BE2C (cell line): ENCODE measurements at regions not wholly inside any gene's neighbourhood (a gene's known extent, or its start where the extent isn't known, plus 50 kb on each side); places are given as distances from the start of the nearest gene placed in this dataset.

Source experiments
- DNase-seq: peaks from one replicate; pipeline ENCODE4 v3.0.0-alpha.2; 2020
- H3K27me3 ChIP-seq: fragments of 250-450 bp; sonication (Bioruptor Pico); 2 replicates; pipeline ENCODE4 v1.5.1; 2020; ENCODE audit warnings: mild to moderate bottlenecking
- H3K36me3 ChIP-seq: fragments of 250-450 bp; sonication (Bioruptor Pico); 2 replicates; pipeline ENCODE4 v1.5.1; 2020; ENCODE audit warnings: mild to moderate bottlenecking
- H3K4me1 ChIP-seq: fragments of 250-450 bp; sonication (Bioruptor Pico); 2 replicates; pipeline ENCODE4 v1.5.1; 2020
- H3K4me3 ChIP-seq: 2 replicates; pipeline ENCODE4 v1.5.1; 2011; ENCODE audit warnings: low read depth, low read length
- H3K9me3 ChIP-seq: fragments of 250-450 bp; sonication (Bioruptor Pico); 2 replicates; pipeline ENCODE4 v1.5.1; 2020
- TF ChIP-seq, protein P1 (sequence below): IDR thresholded peaks from 2 replicates; pipeline ENCODE4 v1.5.1; 2012; ENCODE audit warnings: mild to moderate bottlenecking, low read depth, low read length

DNA sequence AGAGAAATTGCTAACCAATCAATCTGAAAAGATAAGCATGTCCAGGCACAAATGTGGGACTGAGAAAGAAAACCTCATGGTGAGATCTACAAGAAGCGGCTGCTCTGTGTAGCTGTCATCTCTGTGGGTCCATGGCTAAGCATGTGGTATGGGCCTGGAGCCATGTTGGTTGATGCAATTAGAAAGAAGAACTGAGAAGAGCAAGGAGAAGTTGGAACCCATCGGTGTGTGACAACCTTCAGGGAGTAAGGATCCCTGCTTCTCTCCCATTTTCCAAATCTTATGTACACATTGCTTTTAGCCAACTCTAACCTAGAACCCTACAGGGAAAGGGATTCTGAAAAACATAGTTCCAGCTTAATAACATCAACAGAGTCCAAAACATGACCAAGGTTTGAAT lies 890.2 kb downstream of the FSTL5 start:
- no peak for DNase-seq
- Histone ChIP-seq H3K36me3 (no peaks in the 10 kb centered on the region), H3K27me3 (no peaks in the 10 kb centered on the region), H3K4me3 (no peak overlapping the region), H3K4me1 (no peaks in the 10 kb centered on the region), H3K9me3 (no peaks in the 10 kb centered on the region)
- TF ChIP-seq, protein P1, sequence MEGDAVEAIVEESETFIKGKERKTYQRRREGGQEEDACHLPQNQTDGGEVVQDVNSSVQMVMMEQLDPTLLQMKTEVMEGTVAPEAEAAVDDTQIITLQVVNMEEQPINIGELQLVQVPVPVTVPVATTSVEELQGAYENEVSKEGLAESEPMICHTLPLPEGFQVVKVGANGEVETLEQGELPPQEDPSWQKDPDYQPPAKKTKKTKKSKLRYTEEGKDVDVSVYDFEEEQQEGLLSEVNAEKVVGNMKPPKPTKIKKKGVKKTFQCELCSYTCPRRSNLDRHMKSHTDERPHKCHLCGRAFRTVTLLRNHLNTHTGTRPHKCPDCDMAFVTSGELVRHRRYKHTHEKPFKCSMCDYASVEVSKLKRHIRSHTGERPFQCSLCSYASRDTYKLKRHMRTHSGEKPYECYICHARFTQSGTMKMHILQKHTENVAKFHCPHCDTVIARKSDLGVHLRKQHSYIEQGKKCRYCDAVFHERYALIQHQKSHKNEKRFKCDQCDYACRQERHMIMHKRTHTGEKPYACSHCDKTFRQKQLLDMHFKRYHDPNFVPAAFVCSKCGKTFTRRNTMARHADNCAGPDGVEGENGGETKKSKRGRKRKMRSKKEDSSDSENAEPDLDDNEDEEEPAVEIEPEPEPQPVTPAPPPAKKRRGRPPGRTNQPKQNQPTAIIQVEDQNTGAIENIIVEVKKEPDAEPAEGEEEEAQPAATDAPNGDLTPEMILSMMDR, result no peak

DNA sequence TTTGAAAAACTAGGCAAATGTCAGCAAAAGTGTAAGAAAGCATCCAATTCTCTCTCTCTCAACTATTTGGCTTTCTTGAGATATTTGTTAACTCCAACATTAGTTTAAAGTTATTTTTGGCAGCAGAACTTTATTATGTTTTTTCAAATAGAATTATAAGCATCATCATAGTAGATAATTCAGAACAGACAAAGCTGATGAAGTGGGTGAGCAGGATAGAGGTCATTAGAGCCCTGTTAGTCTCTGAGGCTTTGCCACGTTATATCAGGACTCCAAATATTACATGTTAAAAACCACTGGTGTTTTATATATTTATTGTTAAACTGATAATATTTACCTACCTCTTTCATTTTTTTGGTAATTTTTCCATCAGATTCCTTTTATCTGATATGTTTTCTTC lies 903.0 kb downstream of the FSTL5 start:
- TF ChIP-seq, protein P1, result no peak
- Histone ChIP-seq H3K4me3 (no peak overlapping the region), H3K4me1 (no peaks in the 10 kb centered on the region; the same call in 1 of the 2 replicates), H3K36me3 (no peaks in the 10 kb centered on the region), H3K27me3 (no peaks in the 10 kb centered on the region), H3K9me3 (peaks cover 4% of the 10 kb centered on the region)
- no peak for DNase-seq

DNA sequence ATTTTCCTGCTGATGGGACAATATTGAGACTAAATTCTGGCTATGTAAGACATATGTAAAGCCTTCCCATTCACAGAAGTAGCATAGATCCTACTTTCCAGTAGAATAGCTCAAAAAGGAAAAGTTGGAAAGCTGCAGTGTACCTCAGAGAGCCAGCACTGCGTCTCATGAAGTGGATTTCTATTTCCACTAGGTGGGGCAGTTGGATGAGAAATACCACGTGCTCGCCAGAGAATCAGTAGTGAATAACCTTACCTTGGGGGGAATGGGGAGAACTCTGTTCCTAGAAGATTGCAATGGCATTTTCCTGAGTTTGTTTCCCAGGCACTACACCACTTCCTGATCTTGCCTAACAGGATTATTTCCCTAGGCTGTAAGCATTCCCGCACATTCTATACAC lies 907.1 kb downstream of the FSTL5 start:
- H3K4me1 ChIP-seq, result no peaks in the 10 kb centered on the region; the same call in none of the 2 replicates
- no peaks in the 10 kb centered on the region for H3K27me3 ChIP-seq
- H3K4me3 ChIP-seq, result no peak overlapping the region
- H3K36me3 ChIP-seq, result no peaks in the 10 kb centered on the region
- peak; percentile 23 for DNase-seq
- H3K9me3 ChIP-seq, result peaks cover 4% of the 10 kb centered on the region
- TF ChIP-seq, protein P1, result peak; percentile 68

DNA sequence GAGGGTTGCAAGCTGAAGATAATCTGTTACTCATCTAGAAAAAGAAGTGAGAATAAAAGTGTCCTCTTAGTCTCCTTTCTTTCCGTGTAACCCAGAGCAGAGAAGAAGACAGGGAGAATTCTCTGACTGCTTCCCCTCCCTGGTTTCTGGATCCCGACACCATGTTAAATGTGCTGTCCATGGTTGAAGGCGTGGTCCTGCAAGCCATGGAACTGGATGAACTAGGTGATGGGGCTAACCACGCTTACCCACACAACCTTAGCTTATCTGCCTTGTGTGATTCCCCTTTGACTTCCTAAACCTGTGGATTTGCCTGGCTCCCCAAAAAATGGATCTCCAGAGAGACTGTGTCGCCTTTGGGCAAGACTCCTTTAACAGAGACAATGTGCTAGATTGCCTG lies 907.6 kb downstream of the FSTL5 start:
- TF ChIP-seq, protein P1, result no peak
- no peak for DNase-seq
- H3K4me3 ChIP-seq, result no peak overlapping the region
- H3K9me3 ChIP-seq, result peaks cover 4% of the 10 kb centered on the region
- H3K27me3 ChIP-seq, result no peaks in the 10 kb centered on the region
- no peaks in the 10 kb centered on the region; the same call in none of the 2 replicates for H3K4me1 ChIP-seq
- H3K36me3 ChIP-seq, result no peaks in the 10 kb centered on the region

DNA sequence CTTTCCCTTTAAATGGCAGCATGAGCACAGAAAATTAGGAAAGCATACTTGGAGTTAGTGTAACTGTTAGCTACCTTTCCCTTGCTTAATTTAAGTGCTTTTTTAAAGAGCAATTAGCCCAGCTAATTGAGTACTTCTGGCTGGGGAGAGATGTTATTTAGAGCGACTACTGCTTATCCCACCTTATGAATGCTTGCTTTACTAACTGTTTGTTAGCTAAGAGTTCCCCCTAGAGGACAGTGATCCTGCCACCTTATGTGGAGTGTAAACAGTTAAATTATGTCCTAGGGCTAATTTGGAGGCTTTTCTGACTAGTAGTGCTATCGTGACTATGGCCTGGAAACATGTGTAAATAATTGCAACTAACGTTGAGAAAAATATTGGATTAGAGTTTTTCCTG lies 909.4 kb downstream of the FSTL5 start:
- no peak overlapping the region for H3K4me3 ChIP-seq
- H3K27me3 ChIP-seq, result no peaks in the 10 kb centered on the region
- TF ChIP-seq, protein P1, result peak; percentile 56
- H3K36me3 ChIP-seq, result no peaks in the 10 kb centered on the region
- no peak for DNase-seq
- peaks cover 4% of the 10 kb centered on the region for H3K9me3 ChIP-seq
- H3K4me1 ChIP-seq, result no peaks in the 10 kb centered on the region; the same call in 1 of the 2 replicates

DNA sequence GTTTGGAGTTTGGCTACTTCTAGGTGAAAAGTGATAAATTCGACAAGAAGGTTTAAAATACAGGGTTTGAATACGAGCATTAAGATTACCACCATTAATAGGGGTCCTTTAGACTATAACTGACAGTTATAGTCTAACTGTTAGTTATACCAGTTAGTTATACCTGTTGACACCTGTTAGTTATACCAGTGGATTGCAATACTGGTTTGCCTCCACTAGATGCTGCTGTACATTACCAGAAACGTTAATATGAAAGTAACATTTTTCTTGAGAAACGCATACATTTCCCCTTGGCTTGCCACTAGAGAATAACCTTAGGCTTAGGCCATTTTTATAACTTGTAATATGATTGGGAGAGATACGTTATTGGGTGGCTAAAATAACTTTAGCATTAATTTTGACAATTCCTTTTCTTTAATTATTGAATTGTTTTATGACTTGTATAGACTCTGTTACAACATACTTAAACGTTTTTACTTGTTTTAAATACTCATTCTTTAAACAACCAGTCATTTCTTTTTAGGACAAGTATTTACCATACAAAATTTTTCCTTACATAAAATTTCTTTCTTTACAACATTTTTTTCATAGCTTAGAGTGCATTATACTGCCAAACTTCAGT lies 911.2 kb downstream of the FSTL5 start:
- H3K4me3 ChIP-seq, result no peak overlapping the region
- no peaks in the 10 kb centered on the region for H3K36me3 ChIP-seq
- TF ChIP-seq, protein P1, result peak; percentile 90
- H3K27me3 ChIP-seq, result no peaks in the 10 kb centered on the region
- no peaks in the 10 kb centered on the region; the same call in 1 of the 2 replicates for H3K4me1 ChIP-seq
- peak; percentile 20 for DNase-seq
- peaks cover 4% of the 10 kb centered on the region for H3K9me3 ChIP-seq
